ENCODE measurements at regions not wholly inside any gene's neighbourhood (a gene's known extent, or its start where the extent isn't known, plus 50 kb on each side); places are given as distances from the start of the nearest gene placed in this dataset.

GRCh38 chr7:52799817-52800216, 235.6 kb upstream of the POM121L12 start:
- H3K4me1 ChIP-seq: no peaks in the 10 kb centered on the region
- H3F3A ChIP-seq (ENCODE audit: low read depth): no peaks in the 10 kb centered on the region
- Mint-ChIP-seq H3K27me3 (ENCODE audit: insufficient read depth, low read depth) (peaks cover 3% of the 10 kb centered on the region), H3K4me3 (no peak overlapping the region), H3K27ac (no peak overlapping the region), H3K4me1 (peaks cover 3% of the 10 kb centered on the region), H3K9me3 (peaks cover 2% of the 10 kb centered on the region), H3K36me3 (no peaks in the 10 kb centered on the region)
- no peaks in the 10 kb centered on the region for H3K79me2 ChIP-seq (ENCODE audit: low read depth)
- TF ChIP-seq EZH2phosphoT487 (IDR thresholded peaks at IDR 0.05) (no peak), EZH2 (IDR thresholded peaks at IDR 0.05) (no peak), CTCF (IDR thresholded peaks at IDR 0.05) (no peak)
- no peaks in the 10 kb centered on the region for H4K20me1 ChIP-seq (ENCODE audit: low read depth)
- H3K4me3 ChIP-seq: no peak overlapping the region
- no peak overlapping the region for H3K9ac ChIP-seq
- no peak for DNase-seq (ENCODE audit: low spot score)
- H3K27me3 ChIP-seq: no peaks in the 10 kb centered on the region
- H3K4me2 ChIP-seq: no peak overlapping the region
- no peaks in the 10 kb centered on the region for H3K9me3 ChIP-seq (ENCODE audit: low read depth)
- no peaks in the 10 kb centered on the region for H3K36me3 ChIP-seq
- no peak overlapping the region for H2AFZ ChIP-seq (replicated peaks)
- no peak overlapping the region for H3K27ac ChIP-seq

- no peak overlapping the region for H3K4me2 ChIP-seq
- Mint-ChIP-seq H3K4me1 (peaks cover 3% of the 10 kb centered on the region), H3K27me3 (ENCODE audit: insufficient read depth, low read depth) (peaks cover 3% of the 10 kb centered on the region), H3K9me3 (peaks cover 2% of the 10 kb centered on the region), H3K36me3 (no peaks in the 10 kb centered on the region), H3K27ac (no peak overlapping the region), H3K4me3 (no peak overlapping the region)
- H4K20me1 ChIP-seq (ENCODE audit: low read depth): no peaks in the 10 kb centered on the region
- H3K36me3 ChIP-seq: no peaks in the 10 kb centered on the region
- H3F3A ChIP-seq (ENCODE audit: low read depth): no peaks in the 10 kb centered on the region
- H3K9me3 ChIP-seq (ENCODE audit: low read depth): no peaks in the 10 kb centered on the region
- no peaks in the 10 kb centered on the region for H3K27me3 ChIP-seq
- TF ChIP-seq EZH2 (IDR thresholded peaks at IDR 0.05) (no peak), EZH2phosphoT487 (IDR thresholded peaks at IDR 0.05) (no peak), CTCF (IDR thresholded peaks at IDR 0.05) (no peak)
- H3K79me2 ChIP-seq (ENCODE audit: low read depth): no peaks in the 10 kb centered on the region
- peak overlapping the region; percentile 34 for H2AFZ ChIP-seq (replicated peaks)
- H3K27ac ChIP-seq: no peak overlapping the region
- no peak overlapping the region for H3K9ac ChIP-seq
- H3K4me3 ChIP-seq: no peak overlapping the region
- DNase-seq (ENCODE audit: low spot score): no peak
- no peaks in the 10 kb centered on the region for H3K4me1 ChIP-seq
These were observed 237.6 kb upstream of the POM121L12 start for GRCh38 chr7:52797801-52798200.

GRCh38 chr7:52794621-52795020, 240.8 kb upstream of the POM121L12 start:
- no peaks in the 10 kb centered on the region for H3K79me2 ChIP-seq (ENCODE audit: low read depth)
- no peaks in the 10 kb centered on the region for H3K9me3 ChIP-seq (ENCODE audit: low read depth)
- no peaks in the 10 kb centered on the region for H4K20me1 ChIP-seq (ENCODE audit: low read depth)
- TF ChIP-seq EZH2 (IDR thresholded peaks at IDR 0.05) (no peak), EZH2phosphoT487 (IDR thresholded peaks at IDR 0.05) (no peak), CTCF (IDR thresholded peaks at IDR 0.05) (no peak)
- no peak overlapping the region for H3K4me2 ChIP-seq
- Mint-ChIP-seq H3K4me1 (no peaks in the 10 kb centered on the region), H3K4me3 (no peak overlapping the region), H3K27ac (no peak overlapping the region), H3K9me3 (peaks cover 2% of the 10 kb centered on the region), H3K36me3 (no peaks in the 10 kb centered on the region), H3K27me3 (ENCODE audit: insufficient read depth, low read depth) (peaks cover 3% of the 10 kb centered on the region)
- no peaks in the 10 kb centered on the region for H3F3A ChIP-seq (ENCODE audit: low read depth)
- no peak overlapping the region for H3K27ac ChIP-seq
- no peaks in the 10 kb centered on the region for H3K36me3 ChIP-seq
- no peak for DNase-seq (ENCODE audit: low spot score)
- no peak overlapping the region for H3K9ac ChIP-seq
- no peaks in the 10 kb centered on the region for H3K27me3 ChIP-seq
- H2AFZ ChIP-seq (replicated peaks): no peak overlapping the region
- H3K4me3 ChIP-seq: no peak overlapping the region
- H3K4me1 ChIP-seq: no peaks in the 10 kb centered on the region

Data from neural progenitor cell (in vitro differentiated cells).